GM21447 (cell line): ENCODE measurements at regions not wholly inside any gene's neighbourhood (a gene's known extent, or its start where the extent isn't known, plus 50 kb on each side); places are given as distances from the start of the nearest gene placed in this dataset.
"Not testable (repeated sequence)": the region's sequence is repeated elsewhere in the genome, so short reads cannot be mapped to it uniquely, and the experiment has no call there.

Experiments
- ATAC-seq: cut with Tn5 transposase; IDR thresholded peaks from one replicate; pipeline ENCODE4 v1.9.1; 2021; ENCODE audit not compliant: unreplicated experiment

DNA sequence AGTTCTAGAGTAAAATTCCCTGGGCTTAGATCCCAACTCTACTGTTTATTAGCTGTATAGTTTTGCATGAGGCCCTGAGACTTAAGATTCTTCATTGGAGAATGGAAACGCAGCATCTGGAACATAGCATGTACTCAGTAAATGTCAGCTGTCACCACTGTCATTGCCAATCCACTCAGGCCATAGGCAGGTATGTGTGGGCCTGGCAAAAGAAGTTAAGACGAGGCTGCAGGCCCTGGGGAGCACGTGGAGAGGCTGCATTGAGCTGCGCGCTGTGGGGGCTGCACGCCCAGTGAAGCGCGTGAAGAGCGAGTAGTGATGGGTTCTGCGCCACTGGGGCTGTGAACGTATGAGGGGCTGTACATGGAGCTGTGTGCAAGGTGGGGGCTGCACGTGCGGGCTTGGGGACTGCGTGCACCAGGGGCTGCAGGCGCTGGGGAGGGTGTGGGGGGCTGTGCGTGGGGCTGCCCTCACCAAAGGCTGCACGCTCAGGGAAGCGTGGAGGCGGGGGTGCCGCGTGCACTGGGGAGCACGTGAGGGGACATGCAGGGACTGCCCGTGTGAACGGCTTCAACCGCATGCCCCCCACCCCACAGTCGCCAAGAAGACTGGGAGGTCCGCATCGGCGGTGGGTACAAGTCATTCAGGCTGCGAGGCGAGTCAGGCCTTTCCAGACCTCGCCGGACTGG is 85.5 kb downstream of the PRR15 start:
- ATAC-seq: no peak

- no peak for ATAC-seq
These were observed 86.2 kb downstream of the PRR15 start for GRCh38 chr7:29649876-29650275.

GRCh38 chr7:29651477-29651876 is 87.8 kb downstream of the PRR15 start:
- ATAC-seq: no peak

- ATAC-seq: no peak
These were observed 88.9 kb downstream of the PRR15 start for GRCh38 chr7:29652556-29652955.

DNA sequence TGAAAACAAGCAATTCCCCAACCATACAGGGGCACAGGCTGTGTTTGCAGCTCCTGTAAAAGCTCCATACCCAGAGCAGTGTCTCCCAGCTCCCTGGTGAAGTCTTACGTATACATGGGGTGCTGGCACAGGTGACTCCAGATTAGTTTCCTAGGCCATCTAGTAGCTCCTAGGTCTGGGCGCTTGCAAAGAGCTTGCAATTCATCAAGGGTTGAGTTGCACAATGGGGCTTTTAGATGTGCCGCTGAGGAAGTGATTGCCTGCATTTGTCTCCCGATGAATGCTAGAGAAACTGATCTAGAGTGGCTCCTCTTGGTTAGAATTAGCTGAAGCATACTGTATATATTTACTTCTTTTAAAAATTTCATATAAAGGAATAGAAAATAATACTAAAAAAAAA is 90.7 kb downstream of the PRR15 start:
- ATAC-seq: not testable (repeated sequence)

DNA sequence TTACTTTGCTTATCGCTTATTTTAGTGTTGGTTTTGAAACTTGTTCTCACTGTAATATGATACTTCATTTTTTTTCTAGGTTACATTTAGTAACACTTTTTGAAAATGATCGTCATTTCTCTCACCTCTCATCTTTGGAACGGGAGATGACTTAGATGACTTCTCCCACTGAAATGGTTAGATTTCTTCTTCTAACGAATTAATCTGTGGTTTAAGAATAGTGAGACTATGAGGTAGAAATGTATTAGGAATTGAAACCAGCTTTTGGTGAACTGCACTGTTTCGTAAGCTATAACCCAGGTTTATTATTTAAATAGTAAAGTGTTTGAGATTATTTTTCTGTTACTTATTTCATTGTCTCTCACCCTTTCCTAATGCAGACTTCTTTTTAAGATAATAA is 93.7 kb downstream of the PRR15 start:
- no peak for ATAC-seq

DNA sequence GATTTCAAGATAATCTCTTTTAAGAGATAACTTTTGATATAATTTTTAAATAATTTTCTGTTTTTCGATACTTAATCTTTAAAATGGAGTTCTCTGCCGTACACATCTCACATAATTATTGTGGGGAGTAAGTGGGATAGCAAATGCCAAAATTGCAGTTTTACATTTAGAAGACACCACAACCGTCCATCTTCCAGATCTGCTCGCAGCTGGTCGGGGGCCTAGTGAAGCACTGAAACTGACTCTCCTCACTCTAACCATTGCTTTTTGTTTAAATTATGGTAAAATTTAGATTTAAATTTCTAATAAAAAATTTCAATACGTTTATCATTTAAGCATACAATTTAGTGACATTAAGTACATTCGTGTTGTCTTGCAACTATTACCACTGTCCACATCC is 94.2 kb downstream of the PRR15 start:
- no peak for ATAC-seq

GRCh38 chr7:29659213-29659612 is 95.6 kb downstream of the PRR15 start:
- not testable (repeated sequence) for ATAC-seq

DNA sequence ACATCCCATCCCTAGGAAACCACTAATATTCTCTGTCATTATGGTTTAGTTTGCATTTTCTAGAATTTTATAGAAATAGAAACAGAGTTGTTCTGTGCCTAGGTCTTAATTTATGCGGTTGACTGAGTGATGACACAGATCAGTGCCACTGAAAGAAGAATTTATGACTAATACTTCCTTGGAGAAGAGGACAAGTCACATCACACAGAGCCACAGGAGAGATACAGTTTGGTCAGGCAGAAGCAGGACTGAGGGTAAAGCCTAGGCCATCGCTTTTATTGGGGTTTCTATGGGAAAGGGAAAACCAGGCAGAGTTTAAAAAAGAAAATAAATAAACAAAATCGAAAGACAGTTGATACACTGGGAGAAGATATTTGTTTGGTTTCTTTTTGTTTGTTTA is 99.3 kb downstream of the PRR15 start:
- not testable (repeated sequence) for ATAC-seq

DNA sequence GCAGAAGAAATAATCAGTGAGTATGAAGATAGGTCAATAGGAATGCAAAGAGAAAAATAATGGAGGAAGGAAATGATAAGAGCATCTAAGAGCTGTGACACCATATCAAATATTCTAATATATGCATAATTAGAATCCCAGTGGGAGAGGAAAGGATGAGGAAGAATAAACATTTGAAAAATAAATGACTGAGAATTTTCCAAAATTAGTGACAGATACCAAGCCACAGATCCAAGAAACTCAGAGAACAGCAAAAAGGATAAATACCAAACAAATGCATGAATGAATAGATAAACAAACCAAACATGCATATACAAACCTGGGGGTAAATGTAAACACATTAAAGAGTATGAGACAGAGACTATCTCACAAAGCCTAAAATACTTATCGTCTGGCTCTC is 101.4 kb downstream of the PRR15 start:
- ATAC-seq: not testable (repeated sequence)

GRCh38 chr7:29667096-29667669 is 103.5 kb downstream of the PRR15 start:
- ATAC-seq: not testable (repeated sequence)

DNA sequence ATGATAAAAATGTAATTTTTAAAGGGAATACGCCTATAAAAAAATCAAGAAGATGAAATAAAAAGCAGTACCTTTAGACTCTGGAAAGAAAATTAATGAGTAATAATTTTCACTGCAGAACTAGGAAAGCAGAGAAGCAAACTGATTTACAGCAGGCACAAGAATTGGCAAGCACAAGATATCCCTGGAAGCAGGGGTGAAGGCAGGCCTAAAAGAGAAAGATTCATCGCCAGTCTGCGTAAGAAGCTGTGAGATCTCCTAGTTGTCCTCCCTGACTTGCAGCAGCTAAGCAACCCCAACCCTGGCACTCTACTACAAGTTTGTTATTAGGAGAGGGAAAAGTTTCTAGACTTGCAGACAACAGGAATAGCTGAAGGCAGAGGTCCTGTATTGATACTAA is 107.7 kb downstream of the PRR15 start:
- not testable (repeated sequence) for ATAC-seq

GRCh38 chr7:29673635-29674034 is 110.0 kb downstream of the PRR15 start:
- ATAC-seq: not testable (repeated sequence)

DNA sequence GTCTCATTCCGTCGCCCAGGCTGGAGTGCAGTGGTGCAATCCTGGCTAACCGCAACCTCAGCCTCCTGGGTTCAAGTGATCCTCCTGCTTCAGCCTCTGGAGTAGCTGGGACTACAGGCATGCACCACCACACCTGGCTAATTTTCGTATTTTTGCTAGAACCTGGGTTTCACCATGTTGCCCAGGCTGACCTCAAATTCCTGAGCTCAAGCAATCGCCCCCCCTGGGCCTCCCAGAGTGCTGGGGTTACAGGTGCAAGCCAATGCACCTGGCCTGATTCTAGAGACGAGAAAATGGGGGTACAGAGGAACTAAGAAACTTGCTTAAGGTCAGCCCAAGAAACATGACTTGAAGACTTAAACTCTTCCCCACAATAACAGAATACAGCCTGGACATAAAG is 111.0 kb downstream of the PRR15 start:
- ATAC-seq: not testable (repeated sequence)

DNA sequence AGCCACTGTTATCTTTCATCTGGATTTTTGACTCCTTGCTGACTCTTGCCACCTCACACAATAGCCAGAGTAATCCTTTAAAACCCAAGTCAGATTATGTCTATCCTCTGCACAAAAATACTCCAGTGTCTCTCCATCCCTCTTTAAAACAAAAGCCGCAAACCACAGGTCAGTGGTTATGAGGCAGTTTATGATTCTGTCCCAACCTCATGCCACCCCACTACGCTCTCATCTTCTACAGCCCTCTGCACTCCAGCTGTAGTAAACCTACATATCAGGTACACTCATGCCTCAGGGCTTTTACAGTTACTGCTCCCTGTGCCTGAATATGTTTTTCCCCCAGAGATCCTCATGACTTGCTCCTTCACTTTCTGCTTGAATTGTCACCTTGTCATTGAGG is 113.6 kb downstream of the PRR15 start:
- ATAC-seq: not testable (repeated sequence)

DNA sequence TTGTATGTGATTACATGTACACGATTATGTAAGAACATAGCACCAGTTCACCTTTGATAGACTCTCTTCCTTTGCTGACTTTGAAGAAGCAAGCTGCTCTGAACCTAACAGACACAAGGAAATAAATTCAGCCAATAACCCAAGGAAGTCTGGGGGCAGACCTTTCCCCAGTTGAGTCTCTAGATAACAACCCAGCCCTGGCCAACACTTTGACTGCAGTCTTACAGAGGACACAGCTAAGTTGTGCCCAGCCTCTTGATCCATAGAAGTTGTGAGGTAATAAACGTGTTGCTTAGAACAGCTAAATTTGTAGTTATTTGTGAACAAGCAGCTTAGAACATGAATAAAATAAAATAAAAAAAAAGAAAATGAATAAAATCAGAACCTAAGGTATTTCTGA is 116.3 kb downstream of the PRR15 start:
- not testable (repeated sequence) for ATAC-seq

- not testable (repeated sequence) for ATAC-seq
These were observed 117.0 kb downstream of the PRR15 start for GRCh38 chr7:29680601-29681000.

- peak; percentile 15 for ATAC-seq
These were observed 120.6 kb downstream of the PRR15 start for GRCh38 chr7:29684151-29684786.

GRCh38 chr7:29684787-29685650 is 121.3 kb upstream of the WIPF3 start:
- ATAC-seq: peak; percentile 71

DNA sequence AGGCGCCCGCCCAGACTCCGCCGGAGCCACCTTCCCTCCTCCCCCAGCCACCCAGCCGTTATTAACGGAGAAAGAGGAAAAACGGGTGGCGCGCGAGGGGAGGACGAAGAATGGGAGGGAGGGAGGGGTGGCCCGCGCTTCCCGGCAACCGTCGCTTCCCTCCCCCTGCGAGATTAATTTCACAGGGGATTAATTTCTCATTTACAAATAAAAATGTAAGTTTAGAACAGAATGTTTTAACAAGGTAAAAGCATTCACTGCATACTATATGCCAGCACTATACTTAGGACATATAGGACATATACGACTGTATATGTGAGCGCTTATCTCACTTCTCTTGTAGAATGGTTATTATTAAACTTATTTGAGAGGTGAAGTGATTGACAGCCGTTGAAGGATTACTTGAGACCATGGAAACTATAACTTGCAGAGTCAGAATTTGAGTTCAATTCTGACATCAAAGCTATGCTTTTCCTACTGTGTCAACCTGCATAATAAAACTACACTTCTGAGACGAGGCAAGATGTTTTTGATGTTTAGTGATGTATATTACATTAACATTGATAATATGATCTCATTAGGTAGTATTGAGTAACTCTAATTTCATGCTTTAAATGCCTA is 120.5 kb upstream of the WIPF3 start:
- ATAC-seq: not testable (repeated sequence)

DNA sequence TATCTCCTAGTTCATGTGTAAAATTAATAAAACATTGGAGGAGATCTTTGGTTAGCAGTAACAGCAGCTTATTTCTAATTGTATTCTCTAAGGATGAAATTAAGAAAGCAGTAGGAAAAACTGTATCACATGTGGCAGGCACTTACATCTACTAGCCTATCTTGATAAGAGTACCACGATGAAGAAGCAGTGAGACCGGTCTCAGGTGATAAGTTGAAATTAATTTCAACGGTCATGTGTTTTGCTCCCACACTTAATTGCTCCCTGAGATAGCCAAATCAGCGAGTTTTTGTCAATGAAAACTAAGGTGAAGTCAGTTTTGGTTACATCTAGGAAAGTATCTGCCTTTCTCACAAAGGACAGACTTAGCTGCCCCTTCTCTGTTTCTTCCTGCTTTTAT is 115.8 kb upstream of the WIPF3 start:
- ATAC-seq: not testable (repeated sequence)
